Activated naive CD8-positive, alpha-beta T cell treated with anti-CD3 and anti-CD28 coated beads, Interleukin-2, amount 10 ng/mL, durations not matched to agents 7 days and 5 days (primary cell): ENCODE measurements at regions not wholly inside any gene's neighbourhood (a gene's known extent, or its start where the extent isn't known, plus 50 kb on each side); places are given as distances from the start of the nearest gene placed in this dataset.

Experiments
- ATAC-seq: fragments of 150-1000 bp; cut with Tn5 transposase; one replicate; pipeline ENCODE4 v1.10.0; 2021; ENCODE audit warnings: low read depth, moderate library complexity
- POLR2A ChIA-PET: fragments of 350-600 bp; sonication (Branson Sonifier 250); formaldehyde crosslinking; loops from one replicate; lab custom pipeline; 2021; ENCODE audit warnings: antibody characterized with exemption; lab: Charles Lee
- DNase-seq: peaks from one replicate; pipeline ENCODE4 v3.0.0; 2021
- H3K27ac Mint-ChIP-seq: one replicate; pipeline ENCODE4 v1.8.0; 2022; ENCODE audit warnings: mild to moderate bottlenecking, mixed read lengths
- H3K27me3 Mint-ChIP-seq: one replicate; pipeline ENCODE4 v1.8.0; 2022; ENCODE audit warnings: mild to moderate bottlenecking, moderate library complexity, mixed read lengths
- H3K36me3 Mint-ChIP-seq: one replicate; pipeline ENCODE4 v1.8.0; 2021; ENCODE audit warnings: mild to moderate bottlenecking, mixed read lengths
- H3K4me1 Mint-ChIP-seq: one replicate; pipeline ENCODE4 v1.8.0; 2021; ENCODE audit warnings: mixed read lengths
- H3K4me3 Mint-ChIP-seq: one replicate; pipeline ENCODE4 v1.8.0; 2022; ENCODE audit warnings: mild to moderate bottlenecking, moderate library complexity, mixed read lengths
- H3K9me3 Mint-ChIP-seq: one replicate; pipeline ENCODE4 v1.8.0; 2021; ENCODE audit warnings: mixed read lengths

DNA sequence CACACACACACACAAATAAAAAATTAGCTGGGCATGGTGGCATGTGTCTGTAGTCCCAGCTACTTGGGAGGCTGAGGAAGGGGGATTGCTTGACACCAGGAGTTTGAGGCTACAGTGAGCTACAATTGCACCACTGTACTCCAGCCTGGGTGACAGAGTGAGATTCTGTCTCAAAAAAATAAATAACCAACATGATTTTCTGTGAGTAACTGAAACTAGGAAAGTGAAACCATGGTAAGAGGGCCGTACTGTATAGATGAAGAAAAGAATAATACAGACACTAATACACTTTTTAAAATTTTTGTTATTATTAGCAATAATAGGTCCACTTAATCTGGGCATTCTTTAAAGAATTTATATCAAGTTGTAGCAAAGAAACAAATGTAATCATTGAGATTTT is 170.9 kb downstream of the HGF start:
- Mint-ChIP-seq H3K4me3 (no peak overlapping the region), H3K27me3 (no peaks in the 10 kb centered on the region), H3K4me1 (no peaks in the 10 kb centered on the region), H3K9me3 (no peaks in the 10 kb centered on the region), H3K27ac (no peak overlapping the region), H3K36me3 (no peaks in the 10 kb centered on the region)
- POLR2A ChIA-PET, result no interaction called here
- DNase-seq (no peak), ATAC-seq (no peak)

DNA sequence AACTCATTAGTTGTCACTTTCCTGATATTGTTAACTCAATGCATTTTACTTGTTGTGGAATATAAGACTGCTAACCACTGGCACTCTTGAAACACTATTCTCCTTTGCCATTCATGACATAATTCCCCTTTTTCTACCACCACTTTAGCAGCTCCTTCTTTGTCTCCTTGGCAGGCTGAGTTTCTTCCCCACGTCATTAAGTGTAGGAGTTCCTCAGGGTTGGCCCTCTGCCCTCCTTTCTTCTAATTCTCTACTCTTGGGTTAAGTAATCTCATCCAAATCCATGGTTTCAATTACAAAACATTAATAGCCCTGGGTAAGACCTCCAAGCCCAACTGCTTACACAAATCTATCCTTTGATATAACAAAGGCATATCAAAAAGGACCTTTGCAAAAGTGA is 175.1 kb downstream of the HGF start:
- H3K4me1 Mint-ChIP-seq, result no peaks in the 10 kb centered on the region
- ATAC-seq, result no peak
- no peak overlapping the region for H3K4me3 Mint-ChIP-seq
- H3K9me3 Mint-ChIP-seq, result no peaks in the 10 kb centered on the region
- H3K27me3 Mint-ChIP-seq, result no peaks in the 10 kb centered on the region
- no peaks in the 10 kb centered on the region for H3K36me3 Mint-ChIP-seq
- POLR2A ChIA-PET, result no interaction called here
- H3K27ac Mint-ChIP-seq, result no peak overlapping the region
- DNase-seq, result no peak

GRCh38 chr7:81590131-81590530 is 179.7 kb downstream of the HGF start:
- ATAC-seq, result no peak
- H3K4me1 Mint-ChIP-seq, result no peaks in the 10 kb centered on the region
- POLR2A ChIA-PET, result no interaction called here
- no peaks in the 10 kb centered on the region for H3K9me3 Mint-ChIP-seq
- no peaks in the 10 kb centered on the region for H3K27me3 Mint-ChIP-seq
- no peaks in the 10 kb centered on the region for H3K36me3 Mint-ChIP-seq
- no peak overlapping the region for H3K4me3 Mint-ChIP-seq
- no peak for DNase-seq
- H3K27ac Mint-ChIP-seq, result no peak overlapping the region

DNA sequence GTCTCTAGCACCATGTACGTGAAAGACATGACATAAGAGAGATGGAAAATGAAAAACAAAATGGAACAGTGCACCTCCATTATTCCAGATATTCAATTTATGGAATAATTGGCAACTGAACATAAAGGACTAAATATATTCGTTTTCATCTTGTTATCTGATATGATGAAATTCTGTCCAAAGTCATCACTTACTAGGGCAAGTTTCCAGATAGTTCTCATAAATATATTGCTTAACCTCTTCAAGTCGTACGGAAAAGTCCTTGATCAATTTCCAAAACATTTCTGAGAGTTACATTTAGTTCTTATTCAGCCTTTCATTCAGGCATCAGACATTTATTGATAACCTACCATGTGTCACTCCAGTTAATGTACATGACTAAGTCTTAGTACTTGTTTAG is 185.2 kb downstream of the HGF start:
- ATAC-seq (no peak), DNase-seq (no peak)
- H3K36me3 Mint-ChIP-seq, result no peaks in the 10 kb centered on the region
- H3K27ac Mint-ChIP-seq, result no peak overlapping the region
- no peaks in the 10 kb centered on the region for H3K4me1 Mint-ChIP-seq
- H3K27me3 Mint-ChIP-seq, result no peaks in the 10 kb centered on the region
- no peaks in the 10 kb centered on the region for H3K9me3 Mint-ChIP-seq
- no peak overlapping the region for H3K4me3 Mint-ChIP-seq
- POLR2A ChIA-PET, result no interaction called here

GRCh38 chr7:81583882-81584533 is 185.8 kb downstream of the HGF start:
- no peaks in the 10 kb centered on the region for H3K27me3 Mint-ChIP-seq
- no peak overlapping the region for H3K4me3 Mint-ChIP-seq
- DNase-seq (no peak), ATAC-seq (no peak)
- H3K36me3 Mint-ChIP-seq, result no peaks in the 10 kb centered on the region
- H3K27ac Mint-ChIP-seq, result no peak overlapping the region
- no peaks in the 10 kb centered on the region for H3K4me1 Mint-ChIP-seq
- no peaks in the 10 kb centered on the region for H3K9me3 Mint-ChIP-seq
- POLR2A ChIA-PET, result no interaction called here

DNA sequence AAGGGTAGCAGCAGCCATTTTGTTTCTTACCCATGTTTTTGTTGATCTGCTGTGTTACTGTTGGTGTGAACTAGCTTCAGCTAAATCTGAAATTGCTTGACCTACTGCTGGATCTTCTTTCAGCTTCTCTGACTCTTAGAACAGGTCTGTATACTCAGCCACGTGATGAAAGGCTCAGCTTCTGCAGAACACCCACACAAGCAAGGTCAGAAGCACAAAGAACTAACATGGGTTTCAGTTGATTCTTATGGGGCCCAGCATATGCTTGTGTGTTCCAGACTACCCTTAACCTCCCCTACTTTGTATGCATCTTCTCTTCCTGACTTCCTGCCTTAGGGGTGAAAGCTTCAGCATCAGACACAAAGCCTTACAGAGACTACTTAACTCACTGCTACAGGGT is 186.8 kb downstream of the HGF start:
- Mint-ChIP-seq H3K4me3 (no peak overlapping the region), H3K4me1 (no peaks in the 10 kb centered on the region), H3K27me3 (no peaks in the 10 kb centered on the region), H3K36me3 (no peaks in the 10 kb centered on the region), H3K9me3 (no peaks in the 10 kb centered on the region), H3K27ac (no peak overlapping the region)
- POLR2A ChIA-PET, result no interaction called here
- ATAC-seq (no peak), DNase-seq (no peak)

- no peak for ATAC-seq
- no peak overlapping the region for H3K27ac Mint-ChIP-seq
- DNase-seq, result no peak
- no peaks in the 10 kb centered on the region for H3K27me3 Mint-ChIP-seq
- H3K9me3 Mint-ChIP-seq, result no peaks in the 10 kb centered on the region
- H3K36me3 Mint-ChIP-seq, result no peaks in the 10 kb centered on the region
- no peak overlapping the region for H3K4me3 Mint-ChIP-seq
- H3K4me1 Mint-ChIP-seq, result no peaks in the 10 kb centered on the region
- POLR2A ChIA-PET, result no interaction called here
These were observed 192.1 kb downstream of the HGF start for GRCh38 chr7:81577642-81578340.

- Mint-ChIP-seq H3K4me1 (no peaks in the 10 kb centered on the region), H3K27me3 (no peaks in the 10 kb centered on the region), H3K4me3 (no peak overlapping the region), H3K27ac (no peak overlapping the region), H3K9me3 (no peaks in the 10 kb centered on the region), H3K36me3 (no peaks in the 10 kb centered on the region)
- POLR2A ChIA-PET, result no interaction called here
- ATAC-seq (no peak), DNase-seq (no peak)
These were observed 195.0 kb downstream of the HGF start for GRCh38 chr7:81574723-81575326.

DNA sequence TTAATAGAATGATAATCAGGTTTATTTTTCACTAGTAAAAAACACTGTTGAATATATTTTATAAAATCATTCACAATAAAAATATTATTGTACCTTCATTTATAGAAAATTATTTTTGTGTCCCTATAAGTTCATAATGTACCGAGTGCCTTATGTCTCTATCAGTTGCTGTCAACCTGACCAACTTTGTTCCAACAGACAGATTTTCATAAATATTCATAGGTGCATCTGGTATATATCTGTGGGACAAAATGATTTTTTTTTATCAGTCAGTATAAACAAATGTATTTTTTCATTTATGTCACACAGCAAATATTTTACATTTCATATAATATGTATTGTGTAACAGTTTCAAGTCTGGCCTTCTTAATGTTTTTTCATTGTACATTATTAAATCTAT is 195.9 kb downstream of the HGF start:
- Mint-ChIP-seq H3K9me3 (no peaks in the 10 kb centered on the region), H3K27ac (no peak overlapping the region), H3K36me3 (no peaks in the 10 kb centered on the region), H3K27me3 (no peaks in the 10 kb centered on the region), H3K4me3 (no peak overlapping the region), H3K4me1 (no peaks in the 10 kb centered on the region)
- POLR2A ChIA-PET, result no interaction called here
- DNase-seq (no peak), ATAC-seq (no peak)

DNA sequence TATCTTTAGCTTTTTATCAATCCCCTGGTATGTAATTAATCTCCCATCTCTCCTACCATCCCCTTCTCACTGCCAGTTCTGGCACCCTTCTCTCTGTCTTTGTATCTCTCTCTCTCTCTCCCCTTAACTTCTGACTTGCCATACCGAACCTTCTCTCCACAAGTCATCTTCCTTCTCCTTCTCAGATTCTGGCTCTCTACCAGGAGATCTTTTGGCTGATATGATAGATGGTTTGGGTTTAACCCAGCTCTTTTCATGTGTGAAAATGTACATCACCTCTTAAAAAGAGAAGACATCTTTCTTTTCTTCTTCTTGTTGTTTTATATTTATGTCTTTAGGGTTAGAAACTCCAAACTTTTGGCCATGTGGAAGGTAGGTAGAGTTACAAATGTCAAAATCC is 196.7 kb downstream of the HGF start:
- no peak for ATAC-seq
- DNase-seq, result no peak
- Mint-ChIP-seq H3K9me3 (no peaks in the 10 kb centered on the region), H3K27me3 (no peaks in the 10 kb centered on the region), H3K4me3 (no peak overlapping the region), H3K27ac (no peak overlapping the region), H3K36me3 (no peaks in the 10 kb centered on the region), H3K4me1 (no peaks in the 10 kb centered on the region)
- POLR2A ChIA-PET, result no interaction called here

- H3K36me3 Mint-ChIP-seq, result no peaks in the 10 kb centered on the region
- no peaks in the 10 kb centered on the region for H3K9me3 Mint-ChIP-seq
- no peak overlapping the region for H3K4me3 Mint-ChIP-seq
- no peaks in the 10 kb centered on the region for H3K4me1 Mint-ChIP-seq
- POLR2A ChIA-PET, result no interaction called here
- no peak for ATAC-seq
- no peaks in the 10 kb centered on the region for H3K27me3 Mint-ChIP-seq
- DNase-seq, result no peak
- H3K27ac Mint-ChIP-seq, result no peak overlapping the region
These were observed 207.3 kb downstream of the HGF start for GRCh38 chr7:81562581-81562980.

- POLR2A ChIA-PET, result no interaction called here
- Mint-ChIP-seq H3K4me3 (no peak overlapping the region), H3K27me3 (no peaks in the 10 kb centered on the region)
These were observed 209.1 kb downstream of the HGF start for GRCh38 chr7:81560708-81561107.

GRCh38 chr7:81549484-81550016 is 220.3 kb downstream of the HGF start:
- no peaks in the 10 kb centered on the region for H3K9me3 Mint-ChIP-seq
- no peak for DNase-seq

More at GRCh38 chr7:81560708-81561107, 209.1 kb downstream of the HGF start:
- H3K27ac Mint-ChIP-seq, result no peak overlapping the region
- H3K4me1 Mint-ChIP-seq, result no peaks in the 10 kb centered on the region
- DNase-seq (no peak), ATAC-seq (no peak)
- no peaks in the 10 kb centered on the region for H3K36me3 Mint-ChIP-seq
- no peaks in the 10 kb centered on the region for H3K9me3 Mint-ChIP-seq

GRCh38 chr7:81534996-81535395 is 234.9 kb downstream of the HGF start:
- DNase-seq (no peak), ATAC-seq (no peak)
- Mint-ChIP-seq H3K27me3 (no peaks in the 10 kb centered on the region), H3K36me3 (no peaks in the 10 kb centered on the region), H3K9me3 (no peaks in the 10 kb centered on the region), H3K27ac (no peak overlapping the region), H3K4me1 (no peaks in the 10 kb centered on the region), H3K4me3 (no peak overlapping the region)
- POLR2A ChIA-PET, result no interaction called here

More at GRCh38 chr7:81549484-81550016, 220.3 kb downstream of the HGF start:
- no peak overlapping the region for H3K4me3 Mint-ChIP-seq
- no peak for ATAC-seq
- no peak overlapping the region for H3K27ac Mint-ChIP-seq
- POLR2A ChIA-PET, result no interaction called here
- H3K27me3 Mint-ChIP-seq, result no peaks in the 10 kb centered on the region
- H3K36me3 Mint-ChIP-seq, result no peaks in the 10 kb centered on the region
- H3K4me1 Mint-ChIP-seq, result no peaks in the 10 kb centered on the region
